HCT116 (cell line): ENCODE measurements at regions not wholly inside any gene's neighbourhood (a gene's known extent, or its start where the extent isn't known, plus 50 kb on each side); places are given as distances from the start of the nearest gene placed in this dataset.

Experiments
- ATAC-seq: fragments of 200-7000 bp; cut with Tn5 transposase; 2 replicates; pipeline ENCODE4 v1.9.1; 2020; ENCODE audit warnings: mild to moderate bottlenecking, moderate library complexity
- BruUV-seq: library from RNA; stranded (reverse); fragments of 400-500 nt; replicated peaks from 2 replicates; lab custom pipeline; 2021; lab: Mats Ljungman, UMichigan
- CTCF ChIA-PET: fragments of 300-600 bp; sonication (Branson Sonifier 250); formaldehyde crosslinking; loops from one replicate; lab custom pipeline; 2021; ENCODE audit warnings: antibody characterized with exemption; lab: Charles Lee
- POLR2A ChIA-PET: fragments of 300-600, 350-600 bp; sonication (Branson Sonifier 250); formaldehyde crosslinking; loops from one replicate; lab custom pipeline; 2021; ENCODE audit warnings: antibody characterized with exemption; lab: Charles Lee
- RAD21 ChIA-PET, 2 experiments: fragments of 300-600 bp; sonication (Branson Sonifier 250); formaldehyde crosslinking; loops; one replicate each; lab custom pipeline; 2023; ENCODE audit warnings: low total read pairs in 2 of 2; ENCODE audit not compliant: uncharacterized antibody in 2 of 2, unreplicated experiment in 2 of 2, low non-redundant PET in 1 of 2; lab: Charles Lee
- DNase-seq: peaks from one replicate; pipeline ENCODE4 v3.0.0-alpha.2; 2010; ENCODE audit warnings: low read depth, low spot score
- H2AFZ ChIP-seq: fragments of 200-600 bp; shearing (Covaris generic), sonication (generic); 2 replicates; pipeline ENCODE4 v1.6.1; 2017; ENCODE audit warnings: low read depth, mixed run types, mixed read lengths, antibody characterized with exemption, low read length; ENCODE audit not compliant: poor library complexity, severe bottlenecking
- H3K27ac ChIP-seq: 2 replicates; pipeline ENCODE4 v1.5.1; 2012; ENCODE audit warnings: low read depth, low read length
- H3K27me3 ChIP-seq: fragments of 200-600 bp; sonication (generic); 2 replicates; pipeline ENCODE4 v1.6.1; 2016; ENCODE audit warnings: mixed run types, low read length, mixed read lengths; ENCODE audit not compliant: insufficient read depth
- H3K36me3 ChIP-seq, 2 experiments: fragments of 200-500 bp in 1 of 2; fragments of 200-600 bp in 1 of 2; sonication (Bioruptor generic) in 1 of 2; sonication (generic) in 1 of 2; 2 replicates each; pipeline versions ENCODE4 v1.5.1 to v1.6.1; 2014 to 2016; ENCODE audit warnings: low read length in 2 of 2, inconsistent platforms in 1 of 2, mixed read lengths in 1 of 2, mixed run types in 1 of 2; ENCODE audit not compliant: insufficient read depth in 2 of 2, control insufficient read depth in 1 of 2
- H3K4me1 ChIP-seq, 2 experiments: fragments of 200-600 bp in 1 of 2; sonication (generic) in 1 of 2; 2 replicates each; pipeline versions ENCODE4 v1.5.1 to v1.6.1; 2012 to 2017; ENCODE audit warnings: low read length in 2 of 2, inconsistent platforms in 1 of 2, mild to moderate bottlenecking in 1 of 2, mixed read lengths in 1 of 2, mixed run types in 1 of 2, moderate library complexity in 1 of 2; ENCODE audit not compliant: insufficient read depth in 2 of 2, control insufficient read depth in 1 of 2
- H3K4me2 ChIP-seq: fragments of 200-600 bp; sonication (generic); 2 replicates; pipeline ENCODE4 v1.6.1; 2017; ENCODE audit warnings: mixed run types, low read length, mixed read lengths
- H3K4me3 ChIP-seq, 2 experiments: fragments of 200-600 bp in 1 of 2; sonication (generic) in 1 of 2; replicated peaks in 1 of 2; 2 replicates each; pipeline ENCODE4 v1.5.1; 2011 to 2016; ENCODE audit warnings: low read length in 2 of 2, control low read depth in 1 of 2, low read depth in 1 of 2, mild to moderate bottlenecking in 1 of 2, mixed read lengths in 1 of 2, mixed run types in 1 of 2
- H3K79me2 ChIP-seq: fragments of 200-600 bp; sonication (generic); 2 replicates; pipeline ENCODE4 v1.6.1; 2017; ENCODE audit warnings: mild to moderate bottlenecking, mixed run types, low read length, moderate library complexity, mixed read lengths; ENCODE audit not compliant: insufficient read depth
- H3K9ac ChIP-seq: fragments of 200-600 bp; sonication (generic); 2 replicates; pipeline ENCODE4 v1.6.1; 2016; ENCODE audit warnings: low read length, mixed read lengths
- H3K9me2 ChIP-seq: fragments of 200-600 bp; sonication (generic), shearing (Covaris generic); 2 replicates; pipeline ENCODE4 v1.6.1; 2017; ENCODE audit warnings: mixed run types, mild to moderate bottlenecking, moderate library complexity; ENCODE audit not compliant: insufficient read depth
- H3K9me3 ChIP-seq, 2 experiments: fragments of 200-500 bp in 1 of 2; fragments of 200-600 bp in 1 of 2; sonication (Bioruptor generic) in 1 of 2; sonication (generic) in 1 of 2; 2 replicates each; pipeline ENCODE4 v1.6.1; 2014 to 2017; ENCODE audit warnings: low read length in 2 of 2, mixed read lengths in 2 of 2, inconsistent platforms in 1 of 2, low read depth in 1 of 2, mild to moderate bottlenecking in 1 of 2, mixed run types in 1 of 2, moderate library complexity in 1 of 2; ENCODE audit not compliant: control insufficient read depth in 1 of 2, insufficient read depth in 1 of 2
- H4K20me1 ChIP-seq: fragments of 200-600 bp; sonication (generic), shearing (Covaris generic); 2 replicates; pipeline ENCODE4 v1.6.1; 2017; ENCODE audit warnings: mixed run types, mild to moderate bottlenecking, moderate library complexity; ENCODE audit not compliant: insufficient read depth
- CEBPB ChIP-seq: IDR thresholded peaks from 2 replicates; pipeline ENCODE4 v1.6.1; 2012; ENCODE audit warnings: low read depth
- CTCF ChIP-seq, 3 experiments: fragments of 200-600 bp in 1 of 3; sonication (generic) in 1 of 3; IDR thresholded peaks in 2 of 3; conservative IDR thresholded peaks in 1 of 3; 2 replicates each; pipeline ENCODE4 v1.5.1; 2012 to 2017; ENCODE audit warnings: low read depth in 2 of 3, low read length in 2 of 3, antibody characterized with exemption in 1 of 3, borderline replicate concordance in 1 of 3, control low read depth in 1 of 3, mild to moderate bottlenecking in 1 of 3, mixed read lengths in 1 of 3, mixed run types in 1 of 3, moderate library complexity in 1 of 3; ENCODE audit not compliant: insufficient read depth in 1 of 3
- EGR1 ChIP-seq: IDR thresholded peaks from 2 replicates; pipeline ENCODE4 v1.6.1; 2012; ENCODE audit warnings: low read depth
- ELF1 ChIP-seq: IDR thresholded peaks from 2 replicates; pipeline ENCODE4 v1.6.1; 2012; ENCODE audit warnings: low read depth, borderline replicate concordance
- FOSL1 ChIP-seq: IDR thresholded peaks from 2 replicates; pipeline ENCODE4 v1.6.1; 2012; ENCODE audit warnings: low read depth
- RAD21 ChIP-seq: IDR thresholded peaks from 2 replicates; pipeline ENCODE4 v1.6.1; 2012; ENCODE audit warnings: low read depth, mild to moderate bottlenecking
- REST ChIP-seq: IDR thresholded peaks from 2 replicates; pipeline ENCODE4 v1.6.1; 2012; ENCODE audit warnings: low read depth
- TCF7L2 ChIP-seq: IDR thresholded peaks from 2 replicates; pipeline ENCODE4 v1.7.0; 2011; ENCODE audit warnings: borderline replicate concordance, inconsistent platforms; ENCODE audit not compliant: insufficient read depth, insufficient read length; ENCODE audit errors: extremely low read depth
- YY1 ChIP-seq: IDR thresholded peaks from 2 replicates; pipeline ENCODE4 v1.6.1; 2011; ENCODE audit warnings: low read length, low read depth, moderate library complexity, mild to moderate bottlenecking; ENCODE audit not compliant: insufficient replicate concordance; ENCODE audit errors: extremely low read depth
- ZBTB33 ChIP-seq: IDR thresholded peaks from 2 replicates; pipeline ENCODE4 v1.6.1; 2011; ENCODE audit warnings: mild to moderate bottlenecking, low read length, moderate library complexity; ENCODE audit not compliant: insufficient replicate concordance; ENCODE audit errors: extremely low read depth
- ZFX ChIP-seq: fragments of 450-650 bp; IDR thresholded peaks from 2 replicates; pipeline ENCODE4 v1.6.1; 2017
- intact Hi-C: fragments of 100-400 bp; cut with micrococcal nuclease; formaldehyde crosslinking; loops from 2 replicates; pipeline ENCODE4 v1.10.0; 2022
- TF ChIP-seq, protein P1 (sequence below): IDR thresholded peaks from 2 replicates; pipeline ENCODE4 v1.6.1; 2012

GRCh38 chr3:124587053-124587408 is 143.2 kb upstream of the UMPS start:
- TF ChIP-seq ZFX (no peak), ZBTB33 (no peak), RAD21 (no peak), EGR1 (no peak), CEBPB (no peak), ELF1 (no peak), TCF7L2 (no peak), YY1 (no peak), FOSL1 (no peak), CTCF (IDR thresholded peaks at IDR 0.05 in 2 of 3, conservative IDR thresholded peaks at IDR 0.05 in 1 of 3; ENCODE audit: borderline replicate concordance in 1 of 3, insufficient read depth in 1 of 3, low read depth in 2 of 3, low read length in 2 of 3) (no peak), REST (no peak)
- TF ChIP-seq, protein P1, sequence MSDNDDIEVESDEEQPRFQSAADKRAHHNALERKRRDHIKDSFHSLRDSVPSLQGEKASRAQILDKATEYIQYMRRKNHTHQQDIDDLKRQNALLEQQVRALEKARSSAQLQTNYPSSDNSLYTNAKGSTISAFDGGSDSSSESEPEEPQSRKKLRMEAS, result no peak
- no peaks in the 10 kb centered on the region for H3K27me3 ChIP-seq
- CTCF ChIA-PET, result no interaction called here
- peaks cover 7 to 33% of the 10 kb centered on the region in 2 experiments; a peak in 3 of 4 replicates for H3K4me1 ChIP-seq
- H3K36me3 ChIP-seq, result no peaks in the 10 kb centered on the region
- BruUV-seq, result no TSS peak
- H3K9ac ChIP-seq, result no peak overlapping the region
- POLR2A ChIA-PET, result no interaction called here
- H3K4me3 ChIP-seq, result no peak overlapping the region
- RAD21 ChIA-PET, result no interaction called here
- DNase-seq (no peak), ATAC-seq (no peak)
- no peak overlapping the region for H3K27ac ChIP-seq
- H2AFZ ChIP-seq, result no peak overlapping the region
- H3K79me2 ChIP-seq, result no peaks in the 10 kb centered on the region
- H3K4me2 ChIP-seq, result no peak overlapping the region
- no peaks in the 10 kb centered on the region for H4K20me1 ChIP-seq
- intact Hi-C loops, result no loop called here
- no peaks in the 10 kb centered on the region for H3K9me2 ChIP-seq
- H3K9me3 ChIP-seq, result no peaks in the 10 kb centered on the region
